ENCODE measurements at regions not wholly inside any gene's neighbourhood (a gene's known extent, or its start where the extent isn't known, plus 50 kb on each side); places are given as distances from the start of the nearest gene placed in this dataset.

DNA sequence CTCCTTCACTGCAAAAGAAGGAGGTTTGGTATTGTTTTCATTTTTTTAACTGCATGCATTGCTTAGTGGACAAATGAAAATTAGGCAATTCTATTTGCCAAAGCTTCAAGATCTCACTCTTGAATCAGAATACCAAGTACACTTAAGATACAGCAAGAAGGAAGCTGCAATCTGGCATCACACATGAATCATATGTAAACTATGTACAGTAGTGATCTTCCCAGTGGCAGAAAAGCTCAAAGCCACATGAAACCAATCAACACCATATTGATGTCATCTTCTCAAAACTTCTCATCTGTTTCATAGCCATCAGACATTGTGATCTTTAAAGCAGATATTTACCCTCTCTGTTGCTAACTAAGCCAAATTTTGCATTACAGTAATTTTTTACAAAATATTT lies 550.1 kb downstream of the LTN1 start:
- Histone ChIP-seq H3K9ac (ENCODE audit: insufficient read depth, low read length, poor library complexity, severe bottlenecking) (no peak overlapping the region), H4K20me1 (ENCODE audit: insufficient read depth, low read length) (no peaks in the 10 kb centered on the region), H3K79me2 (ENCODE audit: insufficient read depth, low read length) (no peaks in the 10 kb centered on the region), H2AFZ (ENCODE audit: insufficient read depth, low read depth, low read length, poor library complexity, severe bottlenecking) (no peak overlapping the region), H3K9me3 (replicated peaks in 1 of 2; ENCODE audit: control insufficient read depth in 1 of 2, insufficient read depth in 1 of 2, low read length in 2 of 2) (no peaks in the 10 kb centered on the region), H3K4me2 (replicated peaks; ENCODE audit: extremely low read depth, low read length, poor library complexity, severe bottlenecking) (no peak overlapping the region), H3K4me3 (replicated peaks in 1 of 3; ENCODE audit: low read depth in 2 of 3, low read length in 3 of 3) (no peak overlapping the region), H3K27me3 (ENCODE audit: control insufficient read depth in 2 of 2, insufficient read depth in 2 of 2, low read length in 2 of 2) (no peaks in the 10 kb centered on the region), H3K4me1 (ENCODE audit: control insufficient read depth in 1 of 2, insufficient read depth in 2 of 2, low read length in 2 of 2) (no peaks in the 10 kb centered on the region), H3K36me3 (replicated peaks in 1 of 2; ENCODE audit: control insufficient read depth in 1 of 2, insufficient read depth in 2 of 2, low read length in 2 of 2) (no peaks in the 10 kb centered on the region), H3K27ac (ENCODE audit: low read depth in 1 of 2, low read length in 2 of 2) (no peak overlapping the region)
- TF ChIP-seq, protein P1, sequence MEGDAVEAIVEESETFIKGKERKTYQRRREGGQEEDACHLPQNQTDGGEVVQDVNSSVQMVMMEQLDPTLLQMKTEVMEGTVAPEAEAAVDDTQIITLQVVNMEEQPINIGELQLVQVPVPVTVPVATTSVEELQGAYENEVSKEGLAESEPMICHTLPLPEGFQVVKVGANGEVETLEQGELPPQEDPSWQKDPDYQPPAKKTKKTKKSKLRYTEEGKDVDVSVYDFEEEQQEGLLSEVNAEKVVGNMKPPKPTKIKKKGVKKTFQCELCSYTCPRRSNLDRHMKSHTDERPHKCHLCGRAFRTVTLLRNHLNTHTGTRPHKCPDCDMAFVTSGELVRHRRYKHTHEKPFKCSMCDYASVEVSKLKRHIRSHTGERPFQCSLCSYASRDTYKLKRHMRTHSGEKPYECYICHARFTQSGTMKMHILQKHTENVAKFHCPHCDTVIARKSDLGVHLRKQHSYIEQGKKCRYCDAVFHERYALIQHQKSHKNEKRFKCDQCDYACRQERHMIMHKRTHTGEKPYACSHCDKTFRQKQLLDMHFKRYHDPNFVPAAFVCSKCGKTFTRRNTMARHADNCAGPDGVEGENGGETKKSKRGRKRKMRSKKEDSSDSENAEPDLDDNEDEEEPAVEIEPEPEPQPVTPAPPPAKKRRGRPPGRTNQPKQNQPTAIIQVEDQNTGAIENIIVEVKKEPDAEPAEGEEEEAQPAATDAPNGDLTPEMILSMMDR (IDR thresholded peaks at IDR 0.05): no peak
- intact Hi-C loops (cut with micrococcal nuclease): no loop called here
- Mint-ChIP-seq H3K36me3 (no peaks in the 10 kb centered on the region), H3K4me3 (no peak overlapping the region), H3K27me3 (ENCODE audit: low read depth in 3 of 3) (no peaks in the 10 kb centered on the region), H3K9me3 (peaks cover 0 to 10% (median 4%) of the 10 kb centered on the region in 7 donors), H3K27ac (no peak overlapping the region), H3K4me1 (no peaks in the 10 kb centered on the region)
- no peak for DNase-seq

DNA sequence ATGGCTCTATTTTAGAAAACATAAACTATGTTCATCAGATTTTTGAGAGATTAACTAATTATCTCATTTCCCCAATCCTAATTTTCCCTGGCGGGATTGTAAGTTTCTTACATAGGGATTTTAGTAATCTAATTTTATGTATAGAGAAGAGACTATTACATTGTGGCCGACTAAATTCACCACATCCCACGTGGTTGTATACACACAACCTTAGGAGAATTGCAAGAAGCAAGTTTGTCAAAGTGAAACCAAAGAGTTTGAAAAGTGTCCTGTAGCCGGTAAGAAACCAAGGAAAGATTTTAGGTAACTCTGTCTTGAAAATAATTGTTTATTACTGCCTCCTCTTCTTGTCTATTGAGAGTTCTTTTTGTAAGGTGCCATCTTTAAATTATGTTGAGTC lies 550.6 kb downstream of the LTN1 start:
- TF ChIP-seq, protein P1 (IDR thresholded peaks at IDR 0.05): no peak
- no peaks in the 10 kb centered on the region for H3K79me2 ChIP-seq (ENCODE audit: insufficient read depth, low read length)
- H3K4me1 ChIP-seq (ENCODE audit: control insufficient read depth in 1 of 2, insufficient read depth in 2 of 2, low read length in 2 of 2): no peaks in the 10 kb centered on the region
- Mint-ChIP-seq H3K27me3 (ENCODE audit: low read depth in 3 of 3) (no peaks in the 10 kb centered on the region), H3K4me3 (no peak overlapping the region), H3K36me3 (no peaks in the 10 kb centered on the region), H3K27ac (no peak overlapping the region), H3K4me1 (no peaks in the 10 kb centered on the region), H3K9me3 (peaks cover 0 to 10% (median 4%) of the 10 kb centered on the region in 7 donors)
- H4K20me1 ChIP-seq (ENCODE audit: insufficient read depth, low read length): no peaks in the 10 kb centered on the region
- H3K9me3 ChIP-seq (replicated peaks in 1 of 2; ENCODE audit: control insufficient read depth in 1 of 2, insufficient read depth in 1 of 2, low read length in 2 of 2): no peaks in the 10 kb centered on the region
- no peaks in the 10 kb centered on the region for H3K27me3 ChIP-seq (ENCODE audit: control insufficient read depth in 2 of 2, insufficient read depth in 2 of 2, low read length in 2 of 2)
- intact Hi-C loops (cut with micrococcal nuclease): no loop called here
- H3K9ac ChIP-seq (ENCODE audit: insufficient read depth, low read length, poor library complexity, severe bottlenecking): no peak overlapping the region
- DNase-seq: no peak
- no CpG with 5 or more reads among the region's 4 CpGs for WGBS (ENCODE audit: insufficient coverage)
- H3K4me3 ChIP-seq (replicated peaks in 1 of 3; ENCODE audit: low read depth in 2 of 3, low read length in 3 of 3): no peak overlapping the region
- no peaks in the 10 kb centered on the region for H3K36me3 ChIP-seq (replicated peaks in 1 of 2; ENCODE audit: control insufficient read depth in 1 of 2, insufficient read depth in 2 of 2, low read length in 2 of 2)
- no peak overlapping the region for H2AFZ ChIP-seq (ENCODE audit: insufficient read depth, low read depth, low read length, poor library complexity, severe bottlenecking)
- no peak overlapping the region for H3K27ac ChIP-seq (ENCODE audit: low read depth in 1 of 2, low read length in 2 of 2)
- H3K4me2 ChIP-seq (replicated peaks; ENCODE audit: extremely low read depth, low read length, poor library complexity, severe bottlenecking): no peak overlapping the region
